ENCODE measurements at regions not wholly inside any gene's neighbourhood (a gene's known extent, or its start where the extent isn't known, plus 50 kb on each side); places are given as distances from the start of the nearest gene placed in this dataset.
"Not testable (repeated sequence)": the region's sequence is repeated elsewhere in the genome, so short reads cannot be mapped to it uniquely, and the experiment has no call there.

- Mint-ChIP-seq H3K27ac (no peak overlapping the region), H3K36me3 (no peaks in the 10 kb centered on the region), H3K27me3 (peaks cover 2% of the 10 kb centered on the region), H3K9me3 (ENCODE audit: low read depth) (no peaks in the 10 kb centered on the region), H3K4me1 (ENCODE audit: low read depth) (peaks cover 2% of the 10 kb centered on the region), H3K4me3 (no peak overlapping the region)
Observed at GRCh38 chr5:71771191-71771590, 52.1 kb downstream of the CARTPT start.

GRCh38 chr5:71778678-71779276 is 59.7 kb downstream of the CARTPT start:
- Mint-ChIP-seq H3K4me1 (ENCODE audit: low read depth) (peaks cover 14% of the 10 kb centered on the region), H3K27ac (no peak overlapping the region), H3K27me3 (peaks cover 5% of the 10 kb centered on the region), H3K9me3 (ENCODE audit: low read depth) (no peaks in the 10 kb centered on the region), H3K36me3 (no peaks in the 10 kb centered on the region), H3K4me3 (no peak overlapping the region)

GRCh38 chr5:71780597-71780996 is 61.5 kb downstream of the CARTPT start:
- no peaks in the 10 kb centered on the region for H3K9me3 Mint-ChIP-seq (ENCODE audit: low read depth)
- H3K27ac Mint-ChIP-seq: no peak overlapping the region
- H3K36me3 Mint-ChIP-seq: no peaks in the 10 kb centered on the region
- peaks cover 3% of the 10 kb centered on the region for H3K27me3 Mint-ChIP-seq
- H3K4me3 Mint-ChIP-seq: no peak overlapping the region
- peaks cover 17% of the 10 kb centered on the region for H3K4me1 Mint-ChIP-seq (ENCODE audit: low read depth)

- Mint-ChIP-seq H3K9me3 (ENCODE audit: low read depth) (no peaks in the 10 kb centered on the region), H3K36me3 (no peaks in the 10 kb centered on the region), H3K4me3 (peak overlapping the region; percentile 65), H3K27me3 (peaks cover 4% of the 10 kb centered on the region), H3K4me1 (ENCODE audit: low read depth) (peaks cover 17% of the 10 kb centered on the region), H3K27ac (no peak overlapping the region)
Observed at GRCh38 chr5:71782393-71782770, 63.3 kb downstream of the CARTPT start.

GRCh38 chr5:71782771-71783770 is 64.0 kb downstream of the CARTPT start:
- no peaks in the 10 kb centered on the region for H3K9me3 Mint-ChIP-seq (ENCODE audit: low read depth)
- H3K36me3 Mint-ChIP-seq: no peaks in the 10 kb centered on the region
- peaks cover 17% of the 10 kb centered on the region for H3K4me1 Mint-ChIP-seq (ENCODE audit: low read depth)
- H3K4me3 Mint-ChIP-seq: peak overlapping the region; percentile 65
- peaks cover 6% of the 10 kb centered on the region for H3K27me3 Mint-ChIP-seq
- H3K27ac Mint-ChIP-seq: no peak overlapping the region

GRCh38 chr5:71783891-71784290 is 64.8 kb downstream of the CARTPT start:
- H3K27me3 Mint-ChIP-seq: peaks cover 9% of the 10 kb centered on the region
- peak overlapping the region; percentile 5 for H3K27ac Mint-ChIP-seq
- H3K36me3 Mint-ChIP-seq: no peaks in the 10 kb centered on the region
- H3K9me3 Mint-ChIP-seq (ENCODE audit: low read depth): no peaks in the 10 kb centered on the region
- no peak overlapping the region for H3K4me3 Mint-ChIP-seq
- H3K4me1 Mint-ChIP-seq (ENCODE audit: low read depth): peaks cover 17% of the 10 kb centered on the region

GRCh38 chr5:71786337-71787055 is 67.4 kb downstream of the CARTPT start:
- no peak overlapping the region for H3K27ac Mint-ChIP-seq
- peaks cover 13% of the 10 kb centered on the region for H3K27me3 Mint-ChIP-seq
- H3K4me1 Mint-ChIP-seq (ENCODE audit: low read depth): peaks cover 17% of the 10 kb centered on the region
- H3K4me3 Mint-ChIP-seq: no peak overlapping the region
- H3K36me3 Mint-ChIP-seq: peaks cover 4% of the 10 kb centered on the region
- peaks cover 5% of the 10 kb centered on the region for H3K9me3 Mint-ChIP-seq (ENCODE audit: low read depth)

- Mint-ChIP-seq H3K4me3 (no peak overlapping the region), H3K36me3 (peaks cover 8% of the 10 kb centered on the region), H3K27ac (no peak overlapping the region), H3K9me3 (ENCODE audit: low read depth) (peaks cover 7% of the 10 kb centered on the region), H3K27me3 (peaks cover 13% of the 10 kb centered on the region), H3K4me1 (ENCODE audit: low read depth) (peaks cover 2% of the 10 kb centered on the region)
Observed at GRCh38 chr5:71788794-71789193, 69.7 kb downstream of the CARTPT start.

GRCh38 chr5:71789746-71790145 is 70.7 kb downstream of the CARTPT start:
- Mint-ChIP-seq H3K36me3 (peaks cover 8% of the 10 kb centered on the region), H3K27me3 (peaks cover 13% of the 10 kb centered on the region), H3K4me1 (ENCODE audit: low read depth) (no peaks in the 10 kb centered on the region), H3K27ac (no peak overlapping the region), H3K4me3 (no peak overlapping the region), H3K9me3 (ENCODE audit: low read depth) (peaks cover 7% of the 10 kb centered on the region)

- Mint-ChIP-seq H3K4me1 (ENCODE audit: low read depth) (no peaks in the 10 kb centered on the region), H3K27me3 (peaks cover 13% of the 10 kb centered on the region), H3K4me3 (no peak overlapping the region), H3K36me3 (peaks cover 8% of the 10 kb centered on the region), H3K9me3 (ENCODE audit: low read depth) (peaks cover 7% of the 10 kb centered on the region), H3K27ac (no peak overlapping the region)
Observed at GRCh38 chr5:71790433-71790832, 71.4 kb downstream of the CARTPT start.

GRCh38 chr5:71792041-71792440 is 73.0 kb downstream of the CARTPT start:
- not testable (repeated sequence) for H3K27ac Mint-ChIP-seq, H3K36me3 Mint-ChIP-seq
- H3K27me3 Mint-ChIP-seq: peaks cover 13% of the 10 kb centered on the region

GRCh38 chr5:71794061-71794695 is 75.1 kb downstream of the CARTPT start:
- peaks cover 8% of the 10 kb centered on the region for H3K36me3 Mint-ChIP-seq
- H3K4me1 Mint-ChIP-seq (ENCODE audit: low read depth): no peaks in the 10 kb centered on the region
- peaks cover 8% of the 10 kb centered on the region for H3K9me3 Mint-ChIP-seq (ENCODE audit: low read depth)
- H3K4me3 Mint-ChIP-seq: no peak overlapping the region
- peaks cover 4% of the 10 kb centered on the region for H3K27me3 Mint-ChIP-seq
- no peak overlapping the region for H3K27ac Mint-ChIP-seq

More at GRCh38 chr5:71792041-71792440, 73.0 kb downstream of the CARTPT start:
- H3K4me3 Mint-ChIP-seq; H3K4me1 Mint-ChIP-seq (ENCODE audit: low read depth); H3K9me3 Mint-ChIP-seq (ENCODE audit: low read depth): not testable (repeated sequence)

GRCh38 chr5:71802673-71803072 is 83.6 kb downstream of the CARTPT start:
- Mint-ChIP-seq H3K27me3 (peaks cover 17% of the 10 kb centered on the region), H3K27ac (no peak overlapping the region), H3K4me1 (ENCODE audit: low read depth) (no peaks in the 10 kb centered on the region), H3K36me3 (no peaks in the 10 kb centered on the region), H3K4me3 (no peak overlapping the region), H3K9me3 (ENCODE audit: low read depth) (peaks cover 4% of the 10 kb centered on the region)

GRCh38 chr5:71806711-71807110 is 87.6 kb downstream of the CARTPT start:
- Mint-ChIP-seq H3K4me1 (ENCODE audit: low read depth) (peaks cover 3% of the 10 kb centered on the region), H3K9me3 (ENCODE audit: low read depth) (no peaks in the 10 kb centered on the region), H3K27ac (no peak overlapping the region), H3K36me3 (no peaks in the 10 kb centered on the region), H3K27me3 (peaks cover 15% of the 10 kb centered on the region), H3K4me3 (no peak overlapping the region)
